ENCODE measurements at regions not wholly inside any gene's neighbourhood (a gene's known extent, or its start where the extent isn't known, plus 50 kb on each side); places are given as distances from the start of the nearest gene placed in this dataset.

GRCh38 chr15:62977952-62978811 lies 64.4 kb upstream of the TPM1 start:
- DNase-seq (ENCODE audit: low read depth, low spot score): no peak
- POLR2A ChIA-PET: interaction anchor here (1.4 kb wide), 1 partner anchor 64 kb away, joined by 3 read pairs; the partner anchor contains the start of gene TPM1
- Histone ChIP-seq H3K27me3 (ENCODE audit: control insufficient read depth, insufficient read depth, low read length) (no peaks in the 10 kb centered on the region), H3K9me3 (ENCODE audit: control insufficient read depth, insufficient read depth, low read length) (no peaks in the 10 kb centered on the region), H3K27ac (ENCODE audit: low read depth, low read length) (no peak overlapping the region), H3K4me3 (ENCODE audit: low read depth, low read length) (no peak overlapping the region)
- CTCF ChIA-PET: interaction anchor here (1.3 kb wide), 1 partner anchor 69 kb away, joined by 7 read pairs; no protein-coding TSS in a partner anchor
- no peak for TF ChIP-seq CTCF (IDR thresholded peaks at IDR 0.05; ENCODE audit: low read depth, low read length)

- no peak for DNase-seq (ENCODE audit: low read depth, low spot score)
- ChIA-PET POLR2A (no interaction called here), CTCF (no interaction called here)
- Histone ChIP-seq H3K9me3 (ENCODE audit: control insufficient read depth, insufficient read depth, low read length) (no peaks in the 10 kb centered on the region), H3K27me3 (ENCODE audit: control insufficient read depth, insufficient read depth, low read length) (no peaks in the 10 kb centered on the region), H3K4me3 (ENCODE audit: low read depth, low read length) (no peak overlapping the region), H3K27ac (ENCODE audit: low read depth, low read length) (no peak overlapping the region)
- no peak for TF ChIP-seq CTCF (IDR thresholded peaks at IDR 0.05; ENCODE audit: low read depth, low read length)
Observed at GRCh38 chr15:62979252-62979651, 63.3 kb upstream of the TPM1 start.

GRCh38 chr15:62981071-62981470 lies 61.5 kb upstream of the TPM1 start:
- no peaks in the 10 kb centered on the region for H3K9me3 ChIP-seq (ENCODE audit: control insufficient read depth, insufficient read depth, low read length)
- ChIA-PET POLR2A (no interaction called here), CTCF (no interaction called here)
- H3K27me3 ChIP-seq (ENCODE audit: control insufficient read depth, insufficient read depth, low read length): no peaks in the 10 kb centered on the region
- no peak for TF ChIP-seq CTCF (IDR thresholded peaks at IDR 0.05; ENCODE audit: low read depth, low read length)
- H3K27ac ChIP-seq (ENCODE audit: low read depth, low read length): no peak overlapping the region
- DNase-seq (ENCODE audit: low read depth, low spot score): no peak
- no peak overlapping the region for H3K4me3 ChIP-seq (ENCODE audit: low read depth, low read length)

- CTCF ChIA-PET: no interaction called here
Observed at GRCh38 chr15:62983956-62984355, 58.6 kb upstream of the TPM1 start.

More at GRCh38 chr15:62983956-62984355, 58.6 kb upstream of the TPM1 start:
- POLR2A ChIA-PET: no interaction called here
- DNase-seq (ENCODE audit: low read depth, low spot score): no peak
- Histone ChIP-seq H3K27me3 (ENCODE audit: control insufficient read depth, insufficient read depth, low read length) (no peaks in the 10 kb centered on the region), H3K27ac (ENCODE audit: low read depth, low read length) (no peak overlapping the region), H3K9me3 (ENCODE audit: control insufficient read depth, insufficient read depth, low read length) (no peaks in the 10 kb centered on the region), H3K4me3 (ENCODE audit: low read depth, low read length) (no peak overlapping the region)
- no peak for TF ChIP-seq CTCF (IDR thresholded peaks at IDR 0.05; ENCODE audit: low read depth, low read length)

All from AG04450 (cell line).